HCT116 (cell line): ENCODE measurements at regions not wholly inside any gene's neighbourhood (a gene's known extent, or its start where the extent isn't known, plus 50 kb on each side); places are given as distances from the start of the nearest gene placed in this dataset.

Source experiments
- ATAC-seq: fragments of 200-7000 bp; cut with Tn5 transposase; 2 replicates; pipeline ENCODE4 v1.9.1; 2020; ENCODE audit warnings: mild to moderate bottlenecking, moderate library complexity
- BruUV-seq: library from RNA; stranded (reverse); fragments of 400-500 nt; replicated peaks from 2 replicates; lab custom pipeline; 2021; lab: Mats Ljungman, UMichigan
- CTCF ChIA-PET: fragments of 300-600 bp; sonication (Branson Sonifier 250); formaldehyde crosslinking; loops from one replicate; lab custom pipeline; 2021; ENCODE audit warnings: antibody characterized with exemption; lab: Charles Lee
- POLR2A ChIA-PET: fragments of 300-600, 350-600 bp; sonication (Branson Sonifier 250); formaldehyde crosslinking; loops from one replicate; lab custom pipeline; 2021; ENCODE audit warnings: antibody characterized with exemption; lab: Charles Lee
- RAD21 ChIA-PET, 2 experiments: fragments of 300-600 bp; sonication (Branson Sonifier 250); formaldehyde crosslinking; loops; one replicate each; lab custom pipeline; 2023; ENCODE audit warnings: low total read pairs in 2 of 2; ENCODE audit not compliant: uncharacterized antibody in 2 of 2, unreplicated experiment in 2 of 2, low non-redundant PET in 1 of 2; lab: Charles Lee
- DNase-seq: peaks from one replicate; pipeline ENCODE4 v3.0.0-alpha.2; 2010; ENCODE audit warnings: low read depth, low spot score
- H2AFZ ChIP-seq: fragments of 200-600 bp; shearing (Covaris generic), sonication (generic); 2 replicates; pipeline ENCODE4 v1.6.1; 2017; ENCODE audit warnings: low read depth, mixed run types, mixed read lengths, antibody characterized with exemption, low read length; ENCODE audit not compliant: poor library complexity, severe bottlenecking
- H3K27ac ChIP-seq: 2 replicates; pipeline ENCODE4 v1.5.1; 2012; ENCODE audit warnings: low read depth, low read length
- H3K27me3 ChIP-seq: fragments of 200-600 bp; sonication (generic); 2 replicates; pipeline ENCODE4 v1.6.1; 2016; ENCODE audit warnings: mixed run types, low read length, mixed read lengths; ENCODE audit not compliant: insufficient read depth
- H3K36me3 ChIP-seq, 2 experiments: fragments of 200-500 bp in 1 of 2; fragments of 200-600 bp in 1 of 2; sonication (Bioruptor generic) in 1 of 2; sonication (generic) in 1 of 2; 2 replicates each; pipeline versions ENCODE4 v1.5.1 to v1.6.1; 2014 to 2016; ENCODE audit warnings: low read length in 2 of 2, inconsistent platforms in 1 of 2, mixed read lengths in 1 of 2, mixed run types in 1 of 2; ENCODE audit not compliant: insufficient read depth in 2 of 2, control insufficient read depth in 1 of 2
- H3K4me1 ChIP-seq, 2 experiments: fragments of 200-600 bp in 1 of 2; sonication (generic) in 1 of 2; 2 replicates each; pipeline versions ENCODE4 v1.5.1 to v1.6.1; 2012 to 2017; ENCODE audit warnings: low read length in 2 of 2, inconsistent platforms in 1 of 2, mild to moderate bottlenecking in 1 of 2, mixed read lengths in 1 of 2, mixed run types in 1 of 2, moderate library complexity in 1 of 2; ENCODE audit not compliant: insufficient read depth in 2 of 2, control insufficient read depth in 1 of 2
- H3K4me2 ChIP-seq: fragments of 200-600 bp; sonication (generic); 2 replicates; pipeline ENCODE4 v1.6.1; 2017; ENCODE audit warnings: mixed run types, low read length, mixed read lengths
- H3K4me3 ChIP-seq, 2 experiments: fragments of 200-600 bp in 1 of 2; sonication (generic) in 1 of 2; replicated peaks in 1 of 2; 2 replicates each; pipeline ENCODE4 v1.5.1; 2011 to 2016; ENCODE audit warnings: low read length in 2 of 2, control low read depth in 1 of 2, low read depth in 1 of 2, mild to moderate bottlenecking in 1 of 2, mixed read lengths in 1 of 2, mixed run types in 1 of 2
- H3K79me2 ChIP-seq: fragments of 200-600 bp; sonication (generic); 2 replicates; pipeline ENCODE4 v1.6.1; 2017; ENCODE audit warnings: mild to moderate bottlenecking, mixed run types, low read length, moderate library complexity, mixed read lengths; ENCODE audit not compliant: insufficient read depth
- H3K9ac ChIP-seq: fragments of 200-600 bp; sonication (generic); 2 replicates; pipeline ENCODE4 v1.6.1; 2016; ENCODE audit warnings: low read length, mixed read lengths
- H3K9me2 ChIP-seq: fragments of 200-600 bp; sonication (generic), shearing (Covaris generic); 2 replicates; pipeline ENCODE4 v1.6.1; 2017; ENCODE audit warnings: mixed run types, mild to moderate bottlenecking, moderate library complexity; ENCODE audit not compliant: insufficient read depth
- H3K9me3 ChIP-seq, 2 experiments: fragments of 200-500 bp in 1 of 2; fragments of 200-600 bp in 1 of 2; sonication (Bioruptor generic) in 1 of 2; sonication (generic) in 1 of 2; 2 replicates each; pipeline ENCODE4 v1.6.1; 2014 to 2017; ENCODE audit warnings: low read length in 2 of 2, mixed read lengths in 2 of 2, inconsistent platforms in 1 of 2, low read depth in 1 of 2, mild to moderate bottlenecking in 1 of 2, mixed run types in 1 of 2, moderate library complexity in 1 of 2; ENCODE audit not compliant: control insufficient read depth in 1 of 2, insufficient read depth in 1 of 2
- H4K20me1 ChIP-seq: fragments of 200-600 bp; sonication (generic), shearing (Covaris generic); 2 replicates; pipeline ENCODE4 v1.6.1; 2017; ENCODE audit warnings: mixed run types, mild to moderate bottlenecking, moderate library complexity; ENCODE audit not compliant: insufficient read depth
- ATF3 ChIP-seq: IDR thresholded peaks from 2 replicates; pipeline ENCODE4 v1.6.1; 2012
- CEBPB ChIP-seq: IDR thresholded peaks from 2 replicates; pipeline ENCODE4 v1.6.1; 2012; ENCODE audit warnings: low read depth
- CTCF ChIP-seq, 3 experiments: fragments of 200-600 bp in 1 of 3; sonication (generic) in 1 of 3; IDR thresholded peaks in 2 of 3; conservative IDR thresholded peaks in 1 of 3; 2 replicates each; pipeline ENCODE4 v1.5.1; 2012 to 2017; ENCODE audit warnings: low read depth in 2 of 3, low read length in 2 of 3, antibody characterized with exemption in 1 of 3, borderline replicate concordance in 1 of 3, control low read depth in 1 of 3, mild to moderate bottlenecking in 1 of 3, mixed read lengths in 1 of 3, mixed run types in 1 of 3, moderate library complexity in 1 of 3; ENCODE audit not compliant: insufficient read depth in 1 of 3
- EGR1 ChIP-seq: IDR thresholded peaks from 2 replicates; pipeline ENCODE4 v1.6.1; 2012; ENCODE audit warnings: low read depth
- EZH2 ChIP-seq: fragments of 200-600 bp; sonication (generic); IDR thresholded peaks from 2 replicates; pipeline ENCODE4 v1.6.1; 2017; ENCODE audit warnings: antibody characterized with exemption, mixed run types
- EZH2phosphoT487 ChIP-seq: fragments of 200-600 bp; IDR thresholded peaks from 2 replicates; pipeline ENCODE4 v1.6.1; 2018; ENCODE audit warnings: antibody characterized with exemption, borderline replicate concordance
- FOSL1 ChIP-seq: IDR thresholded peaks from 2 replicates; pipeline ENCODE4 v1.6.1; 2012; ENCODE audit warnings: low read depth
- POLR2A ChIP-seq: IDR thresholded peaks from 2 replicates; pipeline ENCODE4 v1.7.0; 2011; ENCODE audit warnings: borderline replicate concordance; ENCODE audit not compliant: insufficient read depth, insufficient read length; ENCODE audit errors: extremely low read depth
- SIN3A ChIP-seq: IDR thresholded peaks from 2 replicates; pipeline ENCODE4 v1.6.1; 2012; ENCODE audit warnings: low read depth
- SRF ChIP-seq: IDR thresholded peaks from 2 replicates; pipeline ENCODE4 v1.6.1; 2012; ENCODE audit warnings: low read depth
- TCF7L2 ChIP-seq: IDR thresholded peaks from 2 replicates; pipeline ENCODE4 v1.7.0; 2011; ENCODE audit warnings: borderline replicate concordance, inconsistent platforms; ENCODE audit not compliant: insufficient read depth, insufficient read length; ENCODE audit errors: extremely low read depth
- ZBTB33 ChIP-seq: IDR thresholded peaks from 2 replicates; pipeline ENCODE4 v1.6.1; 2011; ENCODE audit warnings: mild to moderate bottlenecking, low read length, moderate library complexity; ENCODE audit not compliant: insufficient replicate concordance; ENCODE audit errors: extremely low read depth
- ZFX ChIP-seq: fragments of 450-650 bp; IDR thresholded peaks from 2 replicates; pipeline ENCODE4 v1.6.1; 2017
- ZNF274 ChIP-seq: fragments of 200-500 bp; sonication (Bioruptor generic); IDR thresholded peaks from 2 replicates; pipeline ENCODE4 v1.6.1; 2014; ENCODE audit warnings: mild to moderate bottlenecking, low read depth, low read length, inconsistent platforms
- intact Hi-C: fragments of 100-400 bp; cut with micrococcal nuclease; formaldehyde crosslinking; loops from 2 replicates; pipeline ENCODE4 v1.10.0; 2022

- ChIA-PET CTCF (no interaction called here), RAD21 (no interaction called here), POLR2A (no interaction called here)
- BruUV-seq: no TSS peak
- Histone ChIP-seq H3K9ac (no peak overlapping the region), H3K4me2 (no peak overlapping the region), H3K4me3 (no peak overlapping the region), H3K9me3 (no peaks in the 10 kb centered on the region), H3K27me3 (peaks cover 49% of the 10 kb centered on the region), H3K9me2 (no peaks in the 10 kb centered on the region), H2AFZ (no peak overlapping the region), H3K4me1 (no peaks in the 10 kb centered on the region), H3K36me3 (no peaks in the 10 kb centered on the region), H4K20me1 (no peaks in the 10 kb centered on the region), H3K27ac (no peak overlapping the region), H3K79me2 (no peaks in the 10 kb centered on the region)
- intact Hi-C loops: no loop called here
- ATAC-seq: no peak; the same call in 1 of the 2 replicates
- DNase-seq: no peak
- TF ChIP-seq POLR2A (no peak), ZFX (no peak), ZNF274 (no peak), CEBPB (no peak), CTCF (IDR thresholded peaks at IDR 0.05 in 2 of 3, conservative IDR thresholded peaks at IDR 0.05 in 1 of 3; ENCODE audit: borderline replicate concordance in 1 of 3, insufficient read depth in 1 of 3, low read depth in 2 of 3, low read length in 2 of 3) (no peak), EGR1 (no peak), EZH2 (no peak), ATF3 (no peak)
These were observed 555.2 kb upstream of the FANCL start for GRCh38 chr2:58796239-58796910.

- ATAC-seq (no peak), DNase-seq (no peak)
- H3K4me1 ChIP-seq: no peaks in the 10 kb centered on the region
- no peaks in the 10 kb centered on the region for H3K9me2 ChIP-seq
- no peak overlapping the region for H3K4me3 ChIP-seq
- H3K4me2 ChIP-seq: no peak overlapping the region
- H3K79me2 ChIP-seq: no peaks in the 10 kb centered on the region
- H3K36me3 ChIP-seq: no peaks in the 10 kb centered on the region
- H3K9me3 ChIP-seq: no peaks in the 10 kb centered on the region
- ChIA-PET CTCF (no interaction called here), RAD21 (no interaction called here), POLR2A (no interaction called here)
- H3K27ac ChIP-seq: no peak overlapping the region
- no peak overlapping the region for H3K9ac ChIP-seq
- H4K20me1 ChIP-seq: no peaks in the 10 kb centered on the region
- peaks cover 46% of the 10 kb centered on the region for H3K27me3 ChIP-seq
- BruUV-seq: no TSS peak
- no peak overlapping the region for H2AFZ ChIP-seq
- intact Hi-C loops: no loop called here
- TF ChIP-seq SRF (no peak), CTCF (IDR thresholded peaks at IDR 0.05 in 2 of 3, conservative IDR thresholded peaks at IDR 0.05 in 1 of 3; ENCODE audit: borderline replicate concordance in 1 of 3, insufficient read depth in 1 of 3, low read depth in 2 of 3, low read length in 2 of 3) (no peak), EZH2phosphoT487 (no peak), ZFX (no peak), TCF7L2 (no peak), FOSL1 (no peak), SIN3A (no peak), ZBTB33 (no peak)
These were observed 553.8 kb upstream of the FANCL start for GRCh38 chr2:58794916-58795315.
